HG03565 (cell line): ENCODE measurements at regions not wholly inside any gene's neighbourhood (a gene's known extent, or its start where the extent isn't known, plus 50 kb on each side); places are given as distances from the start of the nearest gene placed in this dataset.

Experiments
- ATAC-seq: cut with Tn5 transposase; IDR thresholded peaks from one replicate; pipeline ENCODE4 v1.9.1; 2021; ENCODE audit warnings: mild to moderate bottlenecking, moderate library complexity; ENCODE audit not compliant: unreplicated experiment

DNA sequence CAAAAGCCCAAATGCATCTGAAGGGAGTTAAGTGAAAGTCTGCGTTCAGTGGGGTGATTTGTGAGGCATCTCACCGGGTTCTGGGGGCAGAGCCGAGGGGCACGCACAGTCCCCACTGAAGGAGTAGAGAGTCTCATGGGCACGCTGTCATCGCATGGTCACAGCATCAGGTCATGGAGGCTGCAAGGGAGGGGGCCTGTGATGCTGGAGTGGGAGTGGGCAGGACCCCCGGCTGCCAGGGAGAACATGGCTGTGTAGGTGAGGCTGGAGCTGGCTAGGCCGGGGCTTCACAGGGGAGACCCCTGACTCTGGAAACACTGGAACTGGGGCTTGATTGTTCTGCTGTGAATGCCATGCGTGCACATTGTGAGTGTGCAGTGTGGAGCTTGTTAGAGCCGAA, 360.5 kb downstream of the IRX2 start:
- no peak for ATAC-seq

DNA sequence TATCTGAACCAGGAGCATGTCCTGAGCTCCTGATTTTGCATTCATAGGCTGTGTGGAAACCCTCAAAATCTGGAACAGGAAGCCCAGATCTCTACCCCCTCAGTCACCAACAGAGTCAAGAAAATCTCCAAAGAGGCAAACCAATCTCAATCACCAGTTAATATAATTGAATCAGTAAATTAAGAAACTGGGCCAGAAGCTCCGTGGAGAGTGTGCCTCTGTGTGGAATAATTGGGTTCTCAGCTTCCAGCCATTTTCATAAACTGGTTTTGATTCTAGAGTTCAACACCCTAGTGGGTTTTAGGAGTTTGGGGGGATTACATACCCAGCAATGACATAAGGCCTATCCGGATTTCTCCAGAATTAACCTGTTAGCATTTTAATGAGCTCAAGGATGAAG, 362.9 kb downstream of the IRX2 start:
- no peak for ATAC-seq

DNA sequence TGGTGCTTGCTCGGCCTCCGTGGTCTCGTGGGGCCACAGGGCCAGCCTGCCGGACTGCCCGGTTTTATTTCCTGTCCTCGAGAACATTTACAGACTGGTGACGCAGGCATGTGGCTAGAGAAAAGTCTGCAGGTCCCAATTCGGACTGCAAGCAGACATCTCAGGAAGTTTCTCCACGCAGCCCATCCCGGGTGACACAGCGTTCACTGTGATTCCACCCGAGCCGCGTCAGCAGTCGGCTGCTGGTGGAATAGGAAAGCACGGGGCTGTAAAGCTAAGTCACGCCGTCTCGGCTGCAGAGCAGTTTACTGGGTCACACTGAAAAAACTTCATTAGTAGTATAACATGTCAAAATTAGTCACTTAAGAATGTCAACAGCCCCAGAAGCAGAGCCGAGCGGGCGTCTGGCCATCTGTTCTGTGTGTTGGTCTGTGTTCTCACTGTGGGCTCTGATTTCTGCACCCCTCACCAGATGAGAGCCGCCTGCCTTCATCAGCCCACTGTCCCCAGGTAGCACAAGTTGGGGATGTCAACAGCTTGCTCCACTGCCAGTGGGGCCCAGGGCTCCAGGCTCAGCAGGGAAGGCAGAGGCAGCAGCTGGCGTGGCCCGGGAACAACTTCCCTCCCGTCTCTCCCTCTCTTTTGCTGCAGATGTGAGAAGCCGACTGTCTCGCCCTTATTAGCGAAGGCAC, 363.7 kb downstream of the IRX2 start:
- no peak for ATAC-seq

DNA sequence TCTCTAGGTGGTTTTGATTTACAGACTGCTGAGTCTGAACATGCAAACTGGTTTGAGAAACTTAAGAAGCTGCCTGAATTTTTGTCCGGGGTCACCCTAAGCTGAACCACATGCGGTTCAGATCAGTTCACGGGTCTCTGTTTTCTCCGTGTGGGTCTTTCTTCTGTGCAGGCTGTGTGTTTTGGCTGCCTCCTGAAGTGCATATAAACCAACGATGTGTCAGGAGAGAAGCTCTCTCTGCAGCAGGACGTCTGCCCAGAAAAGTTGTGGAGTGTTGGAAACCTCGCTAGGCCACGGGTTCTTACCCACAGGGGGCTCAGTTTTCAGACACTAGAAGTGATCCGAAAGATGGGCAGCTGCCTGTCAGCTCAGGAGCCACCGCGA, 364.2 kb downstream of the IRX2 start:
- no peak for ATAC-seq

DNA sequence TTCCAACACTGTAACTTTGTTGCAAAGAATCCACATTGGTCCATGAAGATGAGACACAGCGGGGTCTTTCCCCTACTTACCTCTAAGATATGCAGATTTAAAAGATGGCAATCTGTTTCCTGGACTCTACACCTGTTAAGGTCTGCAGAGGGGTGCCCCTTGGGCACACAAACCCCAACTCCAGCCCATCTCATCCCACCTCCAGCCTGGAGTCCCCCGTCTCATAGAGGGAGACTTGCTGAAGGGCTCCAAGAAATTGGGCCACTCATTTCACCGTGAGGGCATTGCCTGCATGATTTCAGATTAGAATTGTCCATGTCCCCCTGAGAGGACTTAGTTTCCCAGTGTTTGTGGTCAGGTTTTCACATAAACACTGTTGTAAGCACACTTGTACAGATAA, 365.7 kb downstream of the IRX2 start:
- ATAC-seq = no peak

DNA sequence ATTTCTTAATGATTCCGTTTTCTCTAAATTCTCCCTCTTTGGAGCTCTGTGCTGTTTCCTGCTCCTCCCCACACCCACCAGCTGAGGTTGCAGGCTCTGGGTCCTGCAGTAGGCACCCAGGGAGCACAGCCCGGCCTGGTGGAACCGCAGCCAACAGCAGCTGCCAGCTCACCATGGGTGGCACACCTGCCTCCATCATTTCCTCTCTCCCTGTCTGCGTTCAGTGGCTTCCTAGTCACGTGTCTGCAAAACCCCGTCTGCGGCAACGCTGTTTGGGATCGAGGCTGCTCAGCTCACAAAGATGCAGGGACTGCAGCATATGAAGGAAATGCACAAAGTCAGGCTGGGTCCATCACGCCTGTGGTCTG, 367.8 kb downstream of the IRX2 start:
- no peak for ATAC-seq

DNA sequence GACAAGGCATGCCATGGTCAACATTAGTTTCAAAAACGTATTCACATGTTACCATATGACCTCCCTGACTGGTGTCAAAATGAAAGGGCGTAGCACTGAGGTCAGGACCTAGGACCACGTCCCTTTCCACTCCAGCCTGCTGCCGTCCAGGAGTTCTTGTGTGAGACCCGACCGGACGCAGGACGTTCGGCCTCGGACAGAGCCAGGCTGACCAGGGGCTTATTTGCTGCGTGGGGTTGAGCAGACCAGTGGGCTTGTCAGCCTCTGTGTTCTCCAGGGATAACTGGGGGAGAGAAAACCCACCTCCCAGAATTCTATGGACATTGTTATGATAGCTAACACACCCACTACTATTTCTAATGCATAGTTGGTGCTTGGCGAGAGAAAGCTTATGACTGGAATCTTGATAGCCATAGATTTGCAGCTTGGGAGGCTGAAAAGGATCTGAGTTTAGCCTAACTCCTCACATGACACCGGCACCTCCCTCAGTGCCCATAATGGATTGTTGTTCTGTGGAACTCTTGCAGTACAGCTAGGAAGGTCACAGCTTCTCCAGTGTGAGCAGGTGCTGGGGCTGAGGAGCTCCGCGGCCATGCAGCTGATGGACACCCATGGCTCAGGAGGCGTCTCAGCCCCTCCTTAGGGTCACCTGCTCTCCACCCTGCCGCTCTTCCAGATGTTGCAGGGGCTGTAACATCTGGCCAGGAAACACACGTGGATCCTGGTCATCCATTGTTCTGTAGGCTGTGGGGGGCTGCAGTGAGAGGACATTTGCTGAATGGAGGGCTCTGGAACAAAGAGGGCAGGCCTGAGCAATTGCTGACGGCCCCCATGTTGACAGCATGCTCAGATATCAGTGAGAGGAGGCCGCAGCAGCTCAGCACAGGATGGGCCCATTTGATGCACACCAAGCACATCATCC, 368.4 kb downstream of the IRX2 start:
- ATAC-seq = no peak

DNA sequence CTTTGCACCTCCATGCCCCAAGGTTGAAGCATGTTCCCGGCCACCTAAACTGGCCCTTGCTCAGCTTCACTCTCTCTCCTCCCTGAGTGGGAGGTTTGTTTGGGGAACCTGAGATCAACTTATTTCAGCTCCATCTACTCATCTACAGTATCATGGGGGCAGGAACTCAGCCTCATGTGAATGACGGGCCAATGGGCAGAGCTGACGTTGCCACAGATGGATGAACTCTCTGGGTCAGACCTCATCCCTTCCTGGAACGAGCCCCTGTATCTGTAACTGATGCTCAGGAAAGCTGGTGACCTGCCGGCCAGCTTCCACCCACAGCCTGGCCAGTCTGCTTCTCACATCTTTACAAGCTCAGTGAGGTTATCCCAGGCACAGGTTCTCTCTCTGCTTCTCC, 369.6 kb downstream of the IRX2 start:
- ATAC-seq = no peak

DNA sequence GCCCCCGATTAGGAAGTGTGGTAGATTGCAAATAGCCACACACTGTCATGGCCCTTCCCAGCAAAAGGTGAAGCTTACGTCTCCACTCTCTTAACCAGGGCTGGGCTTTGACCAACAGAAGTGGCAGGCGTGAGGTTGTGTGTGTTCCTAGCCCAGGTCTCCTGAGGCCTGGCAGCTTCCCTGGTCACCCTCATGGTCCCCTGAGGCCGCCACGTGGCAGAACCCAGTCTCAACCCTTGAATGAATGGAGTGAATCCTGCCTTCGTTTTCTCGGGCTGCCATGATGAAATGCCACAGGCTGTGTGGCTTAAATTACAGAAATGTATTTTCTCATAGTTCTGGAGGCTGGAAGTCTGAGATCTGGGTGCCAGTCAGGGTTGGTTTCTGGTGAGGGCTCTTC, 370.4 kb downstream of the IRX2 start:
- ATAC-seq = no peak

DNA sequence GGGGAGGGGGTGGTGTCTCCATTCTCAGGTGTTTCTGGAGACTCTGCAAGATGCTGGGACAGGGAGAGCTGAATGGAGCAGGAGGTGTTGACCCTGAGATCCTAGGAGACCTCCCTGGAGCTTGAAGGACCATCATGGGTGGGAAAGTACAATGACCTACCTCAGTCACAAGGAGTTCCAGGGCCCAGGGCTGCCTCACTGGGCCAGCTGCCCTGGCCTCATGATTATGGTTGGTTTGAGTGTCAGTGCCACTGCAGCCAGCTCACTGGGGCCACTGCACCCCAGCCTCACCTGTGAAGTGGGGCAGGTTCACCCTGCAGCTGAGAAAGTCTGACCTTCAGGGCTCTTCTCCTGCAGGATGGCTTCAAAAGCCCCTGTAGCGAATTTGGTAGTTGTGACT, 372.5 kb downstream of the IRX2 start:
- no peak for ATAC-seq

DNA sequence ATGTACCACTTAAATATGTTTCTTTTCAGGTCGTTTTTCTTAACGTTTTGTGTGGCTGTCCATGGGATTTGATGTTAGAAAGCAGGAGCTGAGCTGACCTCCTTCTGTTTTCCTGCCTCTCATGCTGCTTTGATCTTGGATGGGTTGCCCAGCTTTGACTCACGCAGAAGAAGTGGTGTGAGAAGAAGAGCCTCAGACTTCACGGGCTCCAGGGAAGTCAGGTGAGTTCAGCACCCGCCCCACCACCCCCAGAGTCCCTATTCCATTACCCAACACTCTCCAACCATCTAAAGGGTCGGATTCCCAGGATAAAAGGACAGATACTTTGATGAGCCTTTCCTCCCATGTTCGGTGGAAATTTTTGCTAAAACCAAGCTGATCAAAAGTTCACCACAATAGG, 373.4 kb downstream of the IRX2 start:
- no peak for ATAC-seq

DNA sequence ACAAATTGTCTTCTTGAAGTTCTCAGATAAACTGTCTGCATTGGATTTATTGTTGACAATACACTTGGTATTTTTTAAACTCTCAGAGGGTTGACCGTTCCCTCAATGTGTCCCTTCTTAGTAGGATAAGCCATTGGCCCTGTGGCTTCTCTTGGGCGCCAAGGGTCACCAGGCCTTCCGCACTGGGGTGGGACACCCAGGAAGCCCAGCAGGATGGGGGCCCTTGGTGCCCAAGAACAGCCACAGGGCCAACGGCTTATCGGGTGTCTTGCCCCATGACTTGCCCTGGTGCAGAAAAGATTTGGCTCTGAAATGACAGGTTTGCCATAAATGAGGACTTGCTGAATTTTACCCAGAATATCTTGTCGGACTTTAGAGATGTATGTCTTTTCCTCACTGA, 375.0 kb downstream of the IRX2 start:
- no peak for ATAC-seq

DNA sequence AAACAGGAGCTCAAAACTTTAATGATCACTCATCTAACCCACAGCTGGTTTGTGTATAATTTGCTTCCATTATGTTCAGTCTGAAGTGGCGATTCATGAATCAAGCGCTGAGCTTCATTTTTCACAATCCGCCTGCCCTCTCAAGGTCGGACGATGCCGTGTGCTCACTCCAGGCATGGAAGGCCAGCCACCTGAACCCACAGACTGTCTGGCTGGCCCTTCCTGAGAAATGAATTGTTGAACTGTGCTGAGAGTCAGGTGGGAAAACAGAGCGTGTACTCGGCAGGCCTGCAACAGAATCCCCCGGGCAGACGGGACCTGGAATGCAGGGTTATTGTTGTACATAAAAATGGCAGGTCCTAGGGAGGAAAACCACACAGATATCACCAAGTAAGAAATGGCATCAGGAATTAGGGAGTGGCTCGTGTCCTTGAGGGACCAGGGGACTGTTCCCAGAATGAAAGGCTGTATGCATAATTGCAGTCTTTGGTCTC, 375.7 kb downstream of the IRX2 start:
- ATAC-seq = no peak

DNA sequence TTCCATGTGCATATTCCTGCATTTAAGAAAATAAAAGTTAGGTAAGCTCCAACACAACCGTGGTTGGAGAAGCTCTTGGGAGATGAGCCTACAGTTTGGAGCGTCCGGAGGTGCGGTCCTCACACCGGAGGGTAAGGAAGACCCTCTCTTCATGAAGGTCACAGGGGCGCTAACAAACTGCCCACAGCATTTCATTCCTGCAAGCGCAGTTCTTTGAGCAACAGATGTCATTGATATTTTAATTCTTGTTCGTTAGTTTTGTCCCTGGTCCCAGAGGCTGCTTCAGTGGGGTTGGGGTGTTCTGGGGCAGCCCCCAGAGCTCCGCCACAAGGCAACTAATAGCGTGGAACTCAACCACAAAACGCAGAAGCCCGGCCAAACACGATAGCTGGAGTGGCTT, 376.2 kb downstream of the IRX2 start:
- ATAC-seq = no peak

DNA sequence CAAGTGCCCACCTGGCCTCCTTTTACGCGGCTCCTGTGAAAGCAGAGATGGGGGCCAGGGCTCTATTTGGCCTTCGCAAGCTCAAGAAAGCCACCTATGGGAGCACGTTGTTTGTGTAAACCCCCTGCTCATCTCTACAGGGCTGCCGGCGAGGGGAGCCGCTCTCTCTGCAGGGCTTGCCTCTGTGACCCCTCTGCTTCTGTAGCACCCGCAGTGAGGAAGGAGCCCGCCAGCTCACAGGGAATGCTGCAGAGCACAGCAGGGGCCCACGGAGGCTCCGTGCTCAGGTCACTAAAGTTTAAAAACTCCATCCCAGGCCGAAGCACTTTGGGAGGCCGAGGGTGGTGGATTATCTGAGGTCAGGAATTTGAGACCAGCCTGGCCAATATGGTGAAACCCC, 376.8 kb downstream of the IRX2 start:
- no peak for ATAC-seq

DNA sequence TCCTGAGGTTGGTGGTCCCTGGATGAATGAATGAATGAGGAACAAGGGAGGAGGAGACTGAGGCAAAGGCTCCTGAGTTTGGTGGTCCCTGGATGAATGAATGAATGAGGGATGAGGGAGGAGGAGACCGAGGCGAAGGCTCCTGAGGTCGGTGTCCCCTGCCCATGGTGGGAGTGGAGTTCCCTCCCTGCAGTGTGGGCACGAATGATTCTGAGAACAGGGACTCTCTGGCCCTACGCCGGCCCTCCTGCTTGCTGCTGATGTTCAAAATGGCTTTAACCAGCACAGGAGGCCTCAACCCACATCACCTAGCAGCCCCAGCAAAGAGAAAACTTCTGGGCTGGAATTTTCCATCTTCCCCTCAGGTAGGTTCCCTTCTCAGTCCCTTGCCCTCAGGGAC, 377.8 kb downstream of the IRX2 start:
- no peak for ATAC-seq

DNA sequence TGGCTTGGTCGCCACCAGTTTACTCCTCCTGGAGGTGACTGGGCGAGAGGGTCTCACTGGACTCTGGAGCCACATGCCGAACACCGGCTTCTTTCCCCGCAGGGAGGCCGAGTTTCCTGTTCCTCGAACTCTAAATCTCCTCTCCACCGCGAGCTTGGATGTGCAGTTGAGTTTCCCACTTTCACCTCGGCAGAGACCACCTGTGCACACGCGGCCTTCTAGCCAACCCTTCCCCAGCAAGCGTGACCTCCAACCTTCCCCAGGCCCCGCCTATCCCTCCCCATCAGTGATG, 380.1 kb downstream of the IRX2 start:
- ATAC-seq = no peak

DNA sequence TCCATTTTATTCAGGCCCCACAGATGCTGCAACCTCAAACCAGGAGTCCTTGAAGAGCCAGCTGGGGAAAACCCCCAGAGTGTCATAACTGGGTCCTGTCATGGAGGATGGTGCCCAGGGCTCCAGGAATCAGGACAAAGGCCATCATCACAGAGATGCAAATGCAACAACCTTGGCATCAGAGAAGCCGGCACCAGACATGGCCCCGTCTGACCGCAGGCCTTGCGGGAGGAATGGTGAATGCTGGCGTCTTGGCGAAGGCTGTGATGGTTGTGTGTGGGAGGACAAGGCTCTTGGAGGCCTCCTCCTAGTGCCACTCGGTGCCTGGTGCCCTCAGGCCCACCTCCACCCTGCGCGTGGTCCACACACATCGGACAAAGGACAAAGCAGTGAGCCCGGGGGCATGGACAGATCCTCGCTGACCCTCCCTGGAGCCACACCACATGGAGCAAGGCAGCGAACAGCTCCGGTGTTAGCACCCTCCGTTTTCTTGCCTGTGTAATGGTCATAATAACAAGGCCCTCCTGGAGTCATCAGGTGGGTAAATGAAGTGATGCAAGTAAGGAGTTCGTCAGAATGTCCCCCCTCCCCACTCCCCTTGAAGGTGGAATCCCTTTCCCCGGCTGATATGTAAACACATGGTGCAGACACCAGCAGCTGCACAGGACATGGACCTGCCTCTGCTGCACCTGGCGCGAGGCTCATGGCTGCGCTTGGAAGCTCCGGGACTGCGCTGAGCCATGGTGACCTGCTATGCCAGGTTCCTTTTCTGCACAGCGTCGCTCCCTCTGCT, 380.7 kb downstream of the IRX2 start:
- ATAC-seq = no peak

DNA sequence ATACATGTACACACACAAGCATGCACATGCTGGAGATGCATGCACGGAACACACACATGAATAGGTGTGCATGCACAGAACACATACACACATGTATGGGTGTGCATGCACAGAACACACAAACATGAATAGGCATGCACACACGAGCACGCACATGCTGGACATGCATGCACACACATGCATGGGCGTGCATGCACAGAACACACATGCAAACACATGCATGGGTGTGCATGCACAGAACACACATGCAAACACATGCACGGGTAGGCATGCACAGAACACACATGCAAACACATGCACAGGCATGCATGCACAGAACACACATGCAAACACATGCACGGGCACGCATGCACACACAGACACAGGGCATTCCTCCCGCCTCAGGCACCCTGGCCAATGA, 382.3 kb downstream of the IRX2 start:
- ATAC-seq = no peak

DNA sequence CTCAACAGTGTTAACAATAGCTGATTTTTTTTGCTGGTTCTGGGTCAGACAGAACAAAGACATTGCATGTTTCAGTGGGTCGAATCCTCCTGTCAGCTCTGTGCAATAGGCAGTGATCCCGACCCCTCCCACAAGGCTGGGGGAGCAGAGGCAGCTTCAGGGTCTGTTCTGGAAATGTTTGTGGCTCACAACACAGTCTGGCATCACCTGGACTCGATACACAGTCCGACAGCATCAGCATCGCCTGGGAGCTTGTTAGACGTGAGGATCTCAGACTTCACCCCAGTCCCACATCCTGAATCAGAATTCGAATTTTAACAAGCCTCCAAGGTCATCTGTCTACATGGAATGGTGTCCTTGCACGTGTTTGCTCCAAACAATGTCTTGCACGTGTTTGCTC, 384.7 kb downstream of the IRX2 start:
- no peak for ATAC-seq

DNA sequence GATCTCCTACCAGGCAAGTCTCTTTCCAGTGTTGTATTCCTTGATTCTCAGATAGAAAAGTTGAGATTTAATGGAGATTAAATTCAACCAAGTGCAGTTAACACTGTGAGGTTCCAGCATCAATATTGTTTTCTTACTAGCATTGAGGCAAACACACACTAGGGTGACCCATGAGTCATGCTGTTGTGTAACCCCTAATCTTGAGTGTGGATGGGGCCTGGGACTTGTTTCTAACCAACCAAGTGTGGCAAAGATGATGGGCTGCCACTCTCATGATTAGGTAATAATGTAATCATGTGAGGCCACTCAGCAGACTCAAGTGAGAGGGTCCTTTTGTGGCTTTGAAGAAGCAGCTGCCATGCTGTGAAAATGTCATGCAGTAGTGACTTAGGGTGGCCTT, 394.2 kb downstream of the IRX2 start:
- ATAC-seq = no peak

DNA sequence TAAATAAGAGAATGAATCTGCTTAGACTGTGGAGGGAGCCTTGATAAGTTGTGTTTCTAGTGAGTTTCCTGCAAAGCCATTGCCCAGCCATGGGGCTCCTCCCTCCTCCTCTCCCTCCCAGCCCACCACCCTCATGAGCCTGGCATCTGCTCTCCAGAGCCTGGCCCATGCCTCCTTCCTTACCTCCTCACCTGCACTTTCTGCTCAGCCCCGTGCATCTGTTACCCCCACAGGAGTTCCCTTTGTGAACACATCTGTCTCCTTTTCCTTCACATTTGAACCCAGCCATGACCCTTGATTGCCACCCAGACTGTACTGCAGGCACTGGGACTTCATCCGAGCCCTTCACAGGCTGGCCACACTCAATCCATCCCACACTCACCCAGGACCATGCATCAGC, 395.6 kb downstream of the IRX2 start:
- no peak for ATAC-seq
